SK-N-SH treated with all-trans-retinoic acid at 6 μM for 48 hours (cell line): ENCODE measurements at regions not wholly inside any gene's neighbourhood (a gene's known extent, or its start where the extent isn't known, plus 50 kb on each side); places are given as distances from the start of the nearest gene placed in this dataset.

Experiments used
- ARNTL ChIP-seq: fragments of 450-650 bp; formaldehyde crosslinking; IDR thresholded peaks from 2 replicates; pipeline ENCODE4 v1.5.0; 2020; ENCODE audit warnings: low read depth, mild to moderate bottlenecking, moderate library complexity, borderline replicate concordance
- POU6F1 ChIP-seq: fragments of 250-450 bp; sonication (Bioruptor Pico); IDR thresholded peaks from 2 replicates; pipeline ENCODE4 v1.8.0; 2021; ENCODE audit warnings: low read depth, mild to moderate bottlenecking, moderate library complexity, borderline replicate concordance
- RARB ChIP-seq: fragments of 250-450 bp; sonication (Bioruptor Pico); IDR thresholded peaks from 2 replicates; pipeline ENCODE4 v1.8.0; 2021; ENCODE audit warnings: mild to moderate bottlenecking, moderate library complexity
- TSHZ2 ChIP-seq: fragments of 250-450 bp; sonication (Bioruptor Pico); IDR thresholded peaks from 2 replicates; pipeline ENCODE4 v1.5.0; 2020; ENCODE audit warnings: mild to moderate bottlenecking, moderate library complexity
- ZFP30 ChIP-seq: fragments of 450-650 bp; formaldehyde crosslinking; IDR thresholded peaks from 2 replicates; pipeline ENCODE4 v1.5.0; 2022; ENCODE audit warnings: mild to moderate bottlenecking, moderate library complexity
- ZNF565 ChIP-seq: fragments of 450-650 bp; formaldehyde crosslinking; conservative IDR thresholded peaks from 2 replicates; pipeline ENCODE4 v1.5.0; 2020; ENCODE audit warnings: low read depth, mild to moderate bottlenecking, moderate library complexity
- ZNF8 ChIP-seq: fragments of 450-650 bp; formaldehyde crosslinking; IDR thresholded peaks from 2 replicates; pipeline ENCODE4 v1.5.0; 2020; ENCODE audit warnings: mild to moderate bottlenecking, moderate library complexity

GRCh38 chrX:88603237-88603636 lies 143.8 kb upstream of the CPXCR1 start:
- TF ChIP-seq POU6F1 (CRISPR knock-in tag): no peak
- TF ChIP-seq ZFP30 (CRISPR knock-in tag): no peak
- TF ChIP-seq ZNF8 (CRISPR knock-in tag): no peak
- TF ChIP-seq ZNF565: no peak
- no peak for TF ChIP-seq ARNTL (CRISPR knock-in tag)
- no peak for TF ChIP-seq TSHZ2 (CRISPR knock-in tag)
- no peak for TF ChIP-seq RARB
